ENCODE measurements at regions not wholly inside any gene's neighbourhood (a gene's known extent, or its start where the extent isn't known, plus 50 kb on each side); places are given as distances from the start of the nearest gene placed in this dataset.

DNA sequence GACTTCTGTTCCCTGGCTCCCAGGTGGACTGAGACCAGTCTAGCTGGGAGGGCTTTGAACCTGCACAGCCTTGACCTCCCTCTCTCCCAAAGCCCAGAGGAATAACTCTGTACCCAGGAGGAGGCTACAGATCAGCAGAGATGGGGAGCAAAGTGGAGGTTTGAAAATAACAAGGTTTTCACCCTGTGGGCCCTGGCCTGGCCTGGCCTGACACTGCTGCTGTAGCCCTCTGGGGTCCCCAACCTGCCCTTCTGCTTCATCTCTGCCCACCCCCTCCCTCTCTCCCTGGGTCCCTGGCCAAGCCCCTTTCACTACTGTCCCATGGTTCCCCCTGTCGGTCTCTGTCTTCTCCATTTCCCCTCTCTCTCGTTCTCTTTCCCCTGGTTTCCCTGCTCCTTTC is 225.2 kb downstream of the BUD13 start:
- Histone ChIP-seq H3K27me3 (ENCODE audit: insufficient read depth, low read depth, low read length) (no peaks in the 10 kb centered on the region), H3K27ac (ENCODE audit: low read length) (no peak overlapping the region), H3F3A (ENCODE audit: insufficient read depth, low read length, poor library complexity, severe bottlenecking) (no peaks in the 10 kb centered on the region), H3K9ac (ENCODE audit: low read length) (no peak overlapping the region), H4K20me1 (ENCODE audit: insufficient read depth) (no peaks in the 10 kb centered on the region), H3K36me3 (ENCODE audit: insufficient read depth, low read length) (no peaks in the 10 kb centered on the region), H2AFZ (ENCODE audit: low read depth, low read length) (no peak overlapping the region), H3K4me2 (ENCODE audit: low read length) (no peak overlapping the region), H3K9me2 (ENCODE audit: insufficient read depth, low read length) (no peaks in the 10 kb centered on the region), H3K9me3 (ENCODE audit: low read length) (no peaks in the 10 kb centered on the region), H3K4me3 (ENCODE audit: low read length) (no peak overlapping the region), H3K79me2 (replicated peaks; ENCODE audit: insufficient read depth, low read length) (no peaks in the 10 kb centered on the region)
- no peak for TF ChIP-seq CTCF (IDR thresholded peaks at IDR 0.05; ENCODE audit: poor library complexity, severe bottlenecking)
- TF ChIP-seq, protein P1, sequence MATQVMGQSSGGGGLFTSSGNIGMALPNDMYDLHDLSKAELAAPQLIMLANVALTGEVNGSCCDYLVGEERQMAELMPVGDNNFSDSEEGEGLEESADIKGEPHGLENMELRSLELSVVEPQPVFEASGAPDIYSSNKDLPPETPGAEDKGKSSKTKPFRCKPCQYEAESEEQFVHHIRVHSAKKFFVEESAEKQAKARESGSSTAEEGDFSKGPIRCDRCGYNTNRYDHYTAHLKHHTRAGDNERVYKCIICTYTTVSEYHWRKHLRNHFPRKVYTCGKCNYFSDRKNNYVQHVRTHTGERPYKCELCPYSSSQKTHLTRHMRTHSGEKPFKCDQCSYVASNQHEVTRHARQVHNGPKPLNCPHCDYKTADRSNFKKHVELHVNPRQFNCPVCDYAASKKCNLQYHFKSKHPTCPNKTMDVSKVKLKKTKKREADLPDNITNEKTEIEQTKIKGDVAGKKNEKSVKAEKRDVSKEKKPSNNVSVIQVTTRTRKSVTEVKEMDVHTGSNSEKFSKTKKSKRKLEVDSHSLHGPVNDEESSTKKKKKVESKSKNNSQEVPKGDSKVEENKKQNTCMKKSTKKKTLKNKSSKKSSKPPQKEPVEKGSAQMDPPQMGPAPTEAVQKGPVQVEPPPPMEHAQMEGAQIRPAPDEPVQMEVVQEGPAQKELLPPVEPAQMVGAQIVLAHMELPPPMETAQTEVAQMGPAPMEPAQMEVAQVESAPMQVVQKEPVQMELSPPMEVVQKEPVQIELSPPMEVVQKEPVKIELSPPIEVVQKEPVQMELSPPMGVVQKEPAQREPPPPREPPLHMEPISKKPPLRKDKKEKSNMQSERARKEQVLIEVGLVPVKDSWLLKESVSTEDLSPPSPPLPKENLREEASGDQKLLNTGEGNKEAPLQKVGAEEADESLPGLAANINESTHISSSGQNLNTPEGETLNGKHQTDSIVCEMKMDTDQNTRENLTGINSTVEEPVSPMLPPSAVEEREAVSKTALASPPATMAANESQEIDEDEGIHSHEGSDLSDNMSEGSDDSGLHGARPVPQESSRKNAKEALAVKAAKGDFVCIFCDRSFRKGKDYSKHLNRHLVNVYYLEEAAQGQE (IDR thresholded peaks at IDR 0.05; ENCODE audit: borderline replicate concordance) = no peak
- no peak for TF ChIP-seq SMC3 (conservative IDR thresholded peaks at IDR 0.05; ENCODE audit: poor library complexity)
- TF ChIP-seq EP300 (conservative IDR thresholded peaks at IDR 0.05; ENCODE audit: poor library complexity, severe bottlenecking) = no peak
- TF ChIP-seq RAD21 (conservative IDR thresholded peaks at IDR 0.05) = no peak
- no peak for TF ChIP-seq MXI1 (conservative IDR thresholded peaks at IDR 0.05; ENCODE audit: poor library complexity, severe bottlenecking)
- no peak for TF ChIP-seq EZH2 (IDR thresholded peaks at IDR 0.05; ENCODE audit: borderline replicate concordance, insufficient read depth, low read length, poor library complexity, severe bottlenecking)
- TF ChIP-seq TAF1 (IDR thresholded peaks at IDR 0.05; ENCODE audit: low read depth) = no peak
- no peak for TF ChIP-seq POLR2AphosphoS5 (IDR thresholded peaks at IDR 0.05)

DNA sequence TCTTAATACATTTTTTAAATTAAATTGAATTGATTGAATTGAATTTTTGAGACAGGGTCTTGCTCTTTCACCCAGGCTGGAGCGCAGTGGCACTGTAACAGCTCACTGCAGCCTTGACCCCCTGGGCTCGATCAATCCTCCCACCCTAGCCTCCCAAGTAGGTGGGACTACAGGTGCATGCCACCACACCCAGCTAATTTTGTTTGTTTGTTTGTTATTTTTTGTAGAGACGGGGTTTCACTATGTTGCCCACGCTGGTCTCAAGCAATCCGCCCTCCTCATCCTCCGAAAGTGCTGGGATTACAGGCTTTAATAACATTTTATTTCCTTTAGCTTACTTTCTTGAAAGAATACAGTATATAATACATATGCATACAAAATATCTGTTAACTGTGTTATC is 226.9 kb downstream of the BUD13 start:
- Histone ChIP-seq H3K9ac (ENCODE audit: low read length) (no peak overlapping the region), H3K36me3 (ENCODE audit: insufficient read depth, low read length) (no peaks in the 10 kb centered on the region), H3K27me3 (ENCODE audit: insufficient read depth, low read depth, low read length) (no peaks in the 10 kb centered on the region), H2AFZ (ENCODE audit: low read depth, low read length) (no peak overlapping the region), H4K20me1 (ENCODE audit: insufficient read depth) (no peaks in the 10 kb centered on the region), H3K27ac (ENCODE audit: low read length) (no peak overlapping the region), H3F3A (ENCODE audit: insufficient read depth, low read length, poor library complexity, severe bottlenecking) (no peaks in the 10 kb centered on the region), H3K4me2 (ENCODE audit: low read length) (no peak overlapping the region), H3K79me2 (replicated peaks; ENCODE audit: insufficient read depth, low read length) (no peaks in the 10 kb centered on the region), H3K4me3 (ENCODE audit: low read length) (no peak overlapping the region), H3K9me2 (ENCODE audit: insufficient read depth, low read length) (no peaks in the 10 kb centered on the region), H3K9me3 (ENCODE audit: low read length) (no peaks in the 10 kb centered on the region)
- TF ChIP-seq RAD21 (conservative IDR thresholded peaks at IDR 0.05) (no peak), EZH2 (IDR thresholded peaks at IDR 0.05; ENCODE audit: borderline replicate concordance, insufficient read depth, low read length, poor library complexity, severe bottlenecking) (no peak), POLR2AphosphoS5 (IDR thresholded peaks at IDR 0.05) (no peak), SMC3 (conservative IDR thresholded peaks at IDR 0.05; ENCODE audit: poor library complexity) (no peak), CTCF (IDR thresholded peaks at IDR 0.05; ENCODE audit: poor library complexity, severe bottlenecking) (no peak), TAF1 (IDR thresholded peaks at IDR 0.05; ENCODE audit: low read depth) (no peak), EP300 (conservative IDR thresholded peaks at IDR 0.05; ENCODE audit: poor library complexity, severe bottlenecking) (no peak), MXI1 (conservative IDR thresholded peaks at IDR 0.05; ENCODE audit: poor library complexity, severe bottlenecking) (no peak)
- TF ChIP-seq, protein P1 (IDR thresholded peaks at IDR 0.05; ENCODE audit: borderline replicate concordance) = no peak

Measured in neural cell (in vitro differentiated cells).